ENCODE measurements at regions not wholly inside any gene's neighbourhood (a gene's known extent, or its start where the extent isn't known, plus 50 kb on each side); places are given as distances from the start of the nearest gene placed in this dataset.

- TF ChIP-seq POLR2AphosphoS5 (IDR thresholded peaks at IDR 0.05; ENCODE audit: borderline replicate concordance, low read depth, low read length) = no peak
- TF ChIP-seq EZH2 (IDR thresholded peaks at IDR 0.05) = no peak
- no peak for TF ChIP-seq FOXP2 (optimal IDR thresholded peaks at IDR 0.05; ENCODE audit: control extremely low read depth, extremely low read length, insufficient read depth)
Measured at GRCh38 chr4:147085781-147086180, 140.1 kb upstream of the TTC29 start.
